Lower leg skin (tissue), 3 donors: ENCODE measurements at regions not wholly inside any gene's neighbourhood (a gene's known extent, or its start where the extent isn't known, plus 50 kb on each side); places are given as distances from the start of the nearest gene placed in this dataset.

Experiments used
- POLR2A ChIP-seq, 2 donors: fragments of 450-650 bp; IDR thresholded peaks; one replicate each; pipeline ENCODE4 v1.6.1; 2016 to 2017; ENCODE audit warnings: antibody characterized with exemption in 2 of 2, mild to moderate bottlenecking in 1 of 2, moderate library complexity in 1 of 2
- TF ChIP-seq, protein P1 (sequence below), 3 donors: fragments of 450-650 bp; IDR thresholded peaks; one replicate each; pipeline ENCODE4 v1.5.1; 2016; ENCODE audit warnings: antibody characterized with exemption in 3 of 3, mild to moderate bottlenecking in 3 of 3, moderate library complexity in 2 of 3

DNA sequence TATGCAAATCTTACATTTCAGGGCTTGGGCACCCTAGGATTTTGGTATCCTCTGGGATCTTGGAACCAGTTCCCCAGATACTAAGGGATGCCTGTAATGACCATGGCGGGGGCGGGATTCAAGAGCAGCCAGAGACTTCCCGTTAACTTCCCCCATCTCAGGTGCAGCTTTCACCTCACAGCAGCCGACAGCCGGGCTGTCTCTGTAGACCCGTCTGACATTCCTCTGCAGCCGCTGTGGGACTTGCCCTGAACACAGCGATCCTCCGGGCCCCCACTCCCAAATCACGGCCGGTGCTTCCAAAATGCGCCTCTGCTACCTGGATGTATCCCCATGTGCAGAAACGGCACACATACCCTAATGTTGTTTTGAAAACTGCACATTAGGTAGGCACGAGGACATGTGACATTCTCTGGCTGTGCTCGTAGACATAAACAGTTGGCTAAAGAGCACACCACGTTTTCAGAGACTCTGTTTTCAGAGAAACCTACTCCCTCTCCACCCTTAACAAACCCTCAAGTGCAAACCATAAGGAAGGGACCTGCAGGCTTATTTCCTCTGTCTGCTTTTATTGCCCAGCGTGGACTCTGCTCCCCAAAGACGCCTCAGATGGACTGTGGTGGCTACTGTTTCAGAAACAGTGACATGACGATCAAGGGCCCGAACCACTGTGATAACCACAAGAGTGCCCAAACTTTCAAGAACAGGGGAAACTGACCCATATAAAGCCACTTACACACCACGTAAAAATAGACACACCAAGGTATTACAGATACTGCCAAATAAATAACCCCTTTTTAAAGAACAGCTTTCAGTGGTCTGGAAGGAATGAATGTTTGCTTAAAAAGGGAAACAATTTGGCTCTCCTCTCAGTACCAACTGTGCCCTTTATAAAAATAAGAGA is 72.9 kb upstream of the FOXC1 start:
- TF ChIP-seq POLR2A (IDR thresholded peaks at IDR 0.05), result no peak
- TF ChIP-seq, protein P1, sequence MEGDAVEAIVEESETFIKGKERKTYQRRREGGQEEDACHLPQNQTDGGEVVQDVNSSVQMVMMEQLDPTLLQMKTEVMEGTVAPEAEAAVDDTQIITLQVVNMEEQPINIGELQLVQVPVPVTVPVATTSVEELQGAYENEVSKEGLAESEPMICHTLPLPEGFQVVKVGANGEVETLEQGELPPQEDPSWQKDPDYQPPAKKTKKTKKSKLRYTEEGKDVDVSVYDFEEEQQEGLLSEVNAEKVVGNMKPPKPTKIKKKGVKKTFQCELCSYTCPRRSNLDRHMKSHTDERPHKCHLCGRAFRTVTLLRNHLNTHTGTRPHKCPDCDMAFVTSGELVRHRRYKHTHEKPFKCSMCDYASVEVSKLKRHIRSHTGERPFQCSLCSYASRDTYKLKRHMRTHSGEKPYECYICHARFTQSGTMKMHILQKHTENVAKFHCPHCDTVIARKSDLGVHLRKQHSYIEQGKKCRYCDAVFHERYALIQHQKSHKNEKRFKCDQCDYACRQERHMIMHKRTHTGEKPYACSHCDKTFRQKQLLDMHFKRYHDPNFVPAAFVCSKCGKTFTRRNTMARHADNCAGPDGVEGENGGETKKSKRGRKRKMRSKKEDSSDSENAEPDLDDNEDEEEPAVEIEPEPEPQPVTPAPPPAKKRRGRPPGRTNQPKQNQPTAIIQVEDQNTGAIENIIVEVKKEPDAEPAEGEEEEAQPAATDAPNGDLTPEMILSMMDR (IDR thresholded peaks at IDR 0.05), result no peak
